OCI-LY1 (cell line): ENCODE measurements at regions not wholly inside any gene's neighbourhood (a gene's known extent, or its start where the extent isn't known, plus 50 kb on each side); places are given as distances from the start of the nearest gene placed in this dataset.

Source experiments
- H2AFZ ChIP-seq: fragments of 200-600 bp; sonication (generic), shearing (Covaris generic); 2 replicates; pipeline ENCODE4 v1.6.0; 2014; ENCODE audit warnings: antibody characterized with exemption, mild to moderate bottlenecking, low read length
- H3F3A ChIP-seq: fragments of 200-600 bp; sonication (generic), shearing (Covaris generic); 2 replicates; pipeline ENCODE4 v1.6.0; 2014; ENCODE audit warnings: mild to moderate bottlenecking, antibody characterized with exemption, low read length, moderate library complexity; ENCODE audit not compliant: insufficient read depth
- H3K27ac ChIP-seq: fragments of 200-600 bp; sonication (generic); 2 replicates; pipeline ENCODE4 v1.5.1; 2014; ENCODE audit warnings: low read length, mixed run types, mild to moderate bottlenecking, low read depth; ENCODE audit not compliant: poor library complexity, severe bottlenecking
- H3K27me3 ChIP-seq: fragments of 200-600 bp; sonication (generic); 2 replicates; pipeline ENCODE4 v1.6.0; 2014; ENCODE audit warnings: antibody characterized with exemption, mild to moderate bottlenecking, low read length, moderate library complexity; ENCODE audit not compliant: insufficient read depth
- H3K36me3 ChIP-seq: fragments of 200-600 bp; sonication (generic); 2 replicates; pipeline ENCODE4 v1.6.1; 2014; ENCODE audit warnings: mild to moderate bottlenecking, antibody characterized with exemption, low read length, moderate library complexity, mixed read lengths; ENCODE audit not compliant: insufficient read depth
- H3K4me1 ChIP-seq: fragments of 200-600 bp; sonication (generic); 2 replicates; pipeline ENCODE4 v1.5.1; 2014; ENCODE audit warnings: mild to moderate bottlenecking, low read length, moderate library complexity; ENCODE audit not compliant: insufficient read depth, severe bottlenecking
- H3K4me2 ChIP-seq: fragments of 200-600 bp; sonication (generic), shearing (Covaris generic); 2 replicates; pipeline ENCODE4 v1.6.1; 2014; ENCODE audit warnings: low read length
- H3K4me3 ChIP-seq: fragments of 200-600 bp; sonication (generic); 2 replicates; pipeline ENCODE4 v1.5.1; 2014; ENCODE audit warnings: low read length, low read depth, mild to moderate bottlenecking, mixed read lengths; ENCODE audit not compliant: poor library complexity, severe bottlenecking
- H3K79me2 ChIP-seq: fragments of 200-600 bp; shearing (Covaris generic); 2 replicates; pipeline ENCODE4 v1.6.1; 2016; ENCODE audit warnings: mixed run types, low read length, mixed read lengths; ENCODE audit not compliant: insufficient read depth
- H3K9ac ChIP-seq: fragments of 200-600 bp; sonication (generic), shearing (Covaris generic); 2 replicates; pipeline ENCODE4 v1.6.1; 2014; ENCODE audit warnings: mild to moderate bottlenecking, low read length, mixed read lengths
- H3K9me2 ChIP-seq: fragments of 200-600 bp; sonication (generic), shearing (Covaris generic); 2 replicates; pipeline ENCODE4 v1.6.1; 2014; ENCODE audit warnings: low read depth, mild to moderate bottlenecking, low read length, mixed read lengths
- H3K9me3 ChIP-seq: fragments of 200-600 bp; shearing (Covaris generic); 2 replicates; pipeline ENCODE4 v1.6.1; 2014; ENCODE audit warnings: low read length, mixed read lengths
- H4K20me1 ChIP-seq: fragments of 200-600 bp; sonication (generic), shearing (Covaris generic); 2 replicates; pipeline ENCODE4 v1.6.0; 2016; ENCODE audit warnings: mild to moderate bottlenecking, low read length; ENCODE audit not compliant: insufficient read depth
- EZH2 ChIP-seq: fragments of 200-600 bp; sonication (generic), shearing (Covaris generic); IDR thresholded peaks from 2 replicates; pipeline ENCODE4 v1.8.0; 2017; ENCODE audit warnings: borderline replicate concordance, mixed run types, mild to moderate bottlenecking, antibody characterized with exemption, low read length, moderate library complexity, mixed read lengths
- TF ChIP-seq, protein P1 (sequence below): fragments of 200-600 bp; sonication (generic), shearing (Covaris generic); IDR thresholded peaks from 2 replicates; pipeline ENCODE4 v1.5.1; 2017; ENCODE audit warnings: mild to moderate bottlenecking, antibody characterized with exemption, low read length, moderate library complexity, mixed read lengths

- H2AFZ ChIP-seq = no peak overlapping the region
- H3K9ac ChIP-seq = no peak overlapping the region
- no peaks in the 10 kb centered on the region for H3K36me3 ChIP-seq
- no peak overlapping the region for H3K27ac ChIP-seq
- H4K20me1 ChIP-seq = no peaks in the 10 kb centered on the region
- no peak overlapping the region for H3K4me3 ChIP-seq
- H3K4me2 ChIP-seq = no peak overlapping the region
- H3K9me2 ChIP-seq = no peaks in the 10 kb centered on the region
- no peaks in the 10 kb centered on the region for H3K27me3 ChIP-seq
- no peaks in the 10 kb centered on the region for H3K79me2 ChIP-seq
- no peaks in the 10 kb centered on the region for H3K9me3 ChIP-seq
- H3K4me1 ChIP-seq = no peaks in the 10 kb centered on the region
- TF ChIP-seq EZH2 = no peak
- TF ChIP-seq, protein P1, sequence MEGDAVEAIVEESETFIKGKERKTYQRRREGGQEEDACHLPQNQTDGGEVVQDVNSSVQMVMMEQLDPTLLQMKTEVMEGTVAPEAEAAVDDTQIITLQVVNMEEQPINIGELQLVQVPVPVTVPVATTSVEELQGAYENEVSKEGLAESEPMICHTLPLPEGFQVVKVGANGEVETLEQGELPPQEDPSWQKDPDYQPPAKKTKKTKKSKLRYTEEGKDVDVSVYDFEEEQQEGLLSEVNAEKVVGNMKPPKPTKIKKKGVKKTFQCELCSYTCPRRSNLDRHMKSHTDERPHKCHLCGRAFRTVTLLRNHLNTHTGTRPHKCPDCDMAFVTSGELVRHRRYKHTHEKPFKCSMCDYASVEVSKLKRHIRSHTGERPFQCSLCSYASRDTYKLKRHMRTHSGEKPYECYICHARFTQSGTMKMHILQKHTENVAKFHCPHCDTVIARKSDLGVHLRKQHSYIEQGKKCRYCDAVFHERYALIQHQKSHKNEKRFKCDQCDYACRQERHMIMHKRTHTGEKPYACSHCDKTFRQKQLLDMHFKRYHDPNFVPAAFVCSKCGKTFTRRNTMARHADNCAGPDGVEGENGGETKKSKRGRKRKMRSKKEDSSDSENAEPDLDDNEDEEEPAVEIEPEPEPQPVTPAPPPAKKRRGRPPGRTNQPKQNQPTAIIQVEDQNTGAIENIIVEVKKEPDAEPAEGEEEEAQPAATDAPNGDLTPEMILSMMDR = no peak
- H3F3A ChIP-seq = no peaks in the 10 kb centered on the region
These were observed 773.0 kb upstream of the LUZP2 start for GRCh38 chr11:23723861-23724260.

GRCh38 chr11:23725752-23726151, 771.1 kb upstream of the LUZP2 start:
- Histone ChIP-seq H3F3A (no peaks in the 10 kb centered on the region), H3K9ac (no peak overlapping the region)

DNA sequence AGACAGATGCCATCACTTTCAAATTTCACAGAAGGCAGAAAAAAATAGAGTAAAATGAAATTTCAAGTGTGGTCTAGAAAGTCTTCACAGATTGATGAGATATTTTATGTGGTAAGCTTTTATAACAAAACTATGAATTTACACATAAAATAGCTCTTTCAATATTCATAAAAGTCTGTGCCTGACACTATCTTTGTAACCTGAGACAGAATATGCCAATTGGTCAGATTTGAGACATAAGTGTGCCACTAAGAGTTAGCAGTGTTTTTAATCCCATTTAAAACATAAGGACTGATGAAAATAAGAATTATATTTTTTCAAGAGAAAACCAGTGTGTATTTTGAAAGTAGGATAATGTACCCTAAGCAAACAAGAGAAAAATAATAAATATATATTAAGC, 769.5 kb upstream of the LUZP2 start:
- Histone ChIP-seq H3K27me3 (no peaks in the 10 kb centered on the region), H3K36me3 (no peaks in the 10 kb centered on the region), H3F3A (no peaks in the 10 kb centered on the region), H3K27ac (no peak overlapping the region), H3K4me1 (no peaks in the 10 kb centered on the region), H3K4me3 (no peak overlapping the region), H3K9me3 (no peaks in the 10 kb centered on the region), H3K4me2 (no peak overlapping the region), H3K9me2 (no peaks in the 10 kb centered on the region), H3K9ac (no peak overlapping the region), H4K20me1 (no peaks in the 10 kb centered on the region), H2AFZ (no peak overlapping the region), H3K79me2 (no peaks in the 10 kb centered on the region)
- TF ChIP-seq, protein P1 = no peak
- no peak for TF ChIP-seq EZH2

More at GRCh38 chr11:23725752-23726151, 771.1 kb upstream of the LUZP2 start:
- no peak overlapping the region for H3K27ac ChIP-seq
- no peak overlapping the region for H3K4me3 ChIP-seq
- no peaks in the 10 kb centered on the region for H3K36me3 ChIP-seq
- TF ChIP-seq EZH2 = no peak
- TF ChIP-seq, protein P1 = no peak
- H3K4me1 ChIP-seq = no peaks in the 10 kb centered on the region
- no peaks in the 10 kb centered on the region for H3K9me2 ChIP-seq
- H3K9me3 ChIP-seq = no peaks in the 10 kb centered on the region
- H3K79me2 ChIP-seq = no peaks in the 10 kb centered on the region
- no peak overlapping the region for H3K4me2 ChIP-seq
- H4K20me1 ChIP-seq = no peaks in the 10 kb centered on the region
- H2AFZ ChIP-seq = no peak overlapping the region
- no peaks in the 10 kb centered on the region for H3K27me3 ChIP-seq
